AG08396 (cell line): ENCODE measurements at regions not wholly inside any gene's neighbourhood (a gene's known extent, or its start where the extent isn't known, plus 50 kb on each side); places are given as distances from the start of the nearest gene placed in this dataset.
"Not testable (repeated sequence)": the region's sequence is repeated elsewhere in the genome, so short reads cannot be mapped to it uniquely, and the experiment has no call there.

Source experiments
- DNase-seq: peaks from one replicate; pipeline ENCODE4 v3.0.0; 2012; ENCODE audit warnings: low spot score, mixed read lengths

GRCh38 chr2:175872721-175873120 is 129.3 kb downstream of the LNPK start:
- no peak for DNase-seq

GRCh38 chr2:175872005-175872348 is 130.1 kb downstream of the LNPK start:
- DNase-seq, result no peak

GRCh38 chr2:175871331-175872004 is 130.6 kb downstream of the LNPK start:
- DNase-seq, result no peak

GRCh38 chr2:175865716-175866115 is 136.4 kb downstream of the LNPK start:
- DNase-seq, result no peak

GRCh38 chr2:175864137-175864850 is 137.8 kb downstream of the LNPK start:
- no peak for DNase-seq

GRCh38 chr2:175861958-175862357 is 140.1 kb downstream of the LNPK start:
- no peak for DNase-seq

GRCh38 chr2:175855794-175856453 is 146.1 kb downstream of the LNPK start:
- peak; percentile 50 for DNase-seq

- no peak for DNase-seq
Measured at GRCh38 chr2:175855236-175855635, 146.8 kb downstream of the LNPK start.

GRCh38 chr2:175854665-175855064 is 147.4 kb downstream of the LNPK start:
- no peak for DNase-seq

- DNase-seq, result no peak
Measured at GRCh38 chr2:175854129-175854528, 147.9 kb downstream of the LNPK start.

- DNase-seq, result no peak
Measured at GRCh38 chr2:175853616-175853890, 148.5 kb downstream of the LNPK start.

GRCh38 chr2:175852879-175853615 is 149.0 kb downstream of the LNPK start:
- DNase-seq, result no peak

GRCh38 chr2:175847128-175847527 is 154.9 kb downstream of the LNPK start:
- no peak for DNase-seq

GRCh38 chr2:175844169-175844568 is 157.9 kb downstream of the LNPK start:
- peak; percentile 35 for DNase-seq

- no peak for DNase-seq
Measured at GRCh38 chr2:175843625-175844024, 158.4 kb downstream of the LNPK start.

GRCh38 chr2:175842996-175843395 is 159.1 kb downstream of the LNPK start:
- DNase-seq, result no peak

GRCh38 chr2:175840765-175841164 is 161.3 kb downstream of the LNPK start:
- DNase-seq, result not testable (repeated sequence)

GRCh38 chr2:175840256-175840655 is 161.8 kb downstream of the LNPK start:
- no peak for DNase-seq

GRCh38 chr2:175838979-175839378 is 163.1 kb downstream of the LNPK start:
- no peak for DNase-seq

- DNase-seq, result peak; percentile 74
Measured at GRCh38 chr2:175837046-175837445, 165.0 kb downstream of the LNPK start.

GRCh38 chr2:175836361-175836760 is 165.7 kb downstream of the LNPK start:
- DNase-seq, result no peak

- DNase-seq, result no peak
Measured at GRCh38 chr2:175834477-175834876, 167.6 kb downstream of the LNPK start.

GRCh38 chr2:175832866-175833265 is 169.2 kb downstream of the LNPK start:
- no peak for DNase-seq
